ENCODE measurements at regions not wholly inside any gene's neighbourhood (a gene's known extent, or its start where the extent isn't known, plus 50 kb on each side); places are given as distances from the start of the nearest gene placed in this dataset.
"Not testable (repeated sequence)": the region's sequence is repeated elsewhere in the genome, so short reads cannot be mapped to it uniquely, and the experiment has no call there.

- DNase-seq = no peak
These were observed 464.5 kb downstream of the CSNK1G3 start for GRCh38 chr5:123976379-123977033.

- DNase-seq = not testable (repeated sequence)
These were observed 463.5 kb downstream of the CSNK1G3 start for GRCh38 chr5:123975521-123975920.

DNA sequence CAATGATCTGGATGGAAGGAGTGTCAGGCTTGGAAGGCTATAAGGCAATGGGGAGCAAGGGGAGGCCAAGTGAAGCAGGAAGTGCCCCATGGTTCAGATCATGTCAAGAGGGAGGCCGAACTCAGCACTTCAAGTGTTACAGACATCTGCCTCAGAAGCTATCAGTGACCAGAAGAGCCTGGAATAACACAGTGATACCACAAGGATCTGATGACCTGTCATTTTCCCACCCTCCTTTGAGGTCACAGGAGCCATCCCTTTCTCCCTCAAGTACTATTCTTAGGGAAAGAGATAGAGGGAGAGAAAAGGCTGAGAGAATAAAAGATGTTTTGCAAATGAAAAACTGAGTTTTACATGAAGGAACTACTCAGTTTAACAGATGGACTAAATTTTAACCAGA is 454.8 kb downstream of the CSNK1G3 start:
- no peak for DNase-seq

- no peak for DNase-seq
These were observed 453.6 kb downstream of the CSNK1G3 start for GRCh38 chr5:123965626-123966025.

- no peak for DNase-seq
These were observed 452.9 kb downstream of the CSNK1G3 start for GRCh38 chr5:123964884-123965283.

DNA sequence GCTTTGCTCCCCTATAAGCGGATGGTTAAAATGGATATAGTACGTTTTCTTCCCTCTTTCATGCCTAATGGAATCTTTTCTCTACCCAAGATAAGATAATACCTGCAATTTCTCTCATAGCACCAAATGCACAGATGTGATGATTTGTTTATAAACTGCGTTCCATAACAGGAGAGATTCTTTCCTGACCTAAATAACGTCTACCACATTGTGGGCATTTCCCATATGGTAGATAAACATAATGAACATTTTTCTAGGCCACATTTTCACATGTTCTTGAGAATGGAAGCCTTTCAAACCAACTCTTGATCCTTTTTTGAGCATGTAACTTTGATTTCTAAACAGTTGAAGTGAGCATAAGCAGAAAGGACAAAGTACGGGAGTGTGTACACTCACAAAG is 448.5 kb downstream of the CSNK1G3 start:
- DNase-seq = no peak

- DNase-seq = no peak
These were observed 439.6 kb downstream of the CSNK1G3 start for GRCh38 chr5:123951582-123951977.

DNA sequence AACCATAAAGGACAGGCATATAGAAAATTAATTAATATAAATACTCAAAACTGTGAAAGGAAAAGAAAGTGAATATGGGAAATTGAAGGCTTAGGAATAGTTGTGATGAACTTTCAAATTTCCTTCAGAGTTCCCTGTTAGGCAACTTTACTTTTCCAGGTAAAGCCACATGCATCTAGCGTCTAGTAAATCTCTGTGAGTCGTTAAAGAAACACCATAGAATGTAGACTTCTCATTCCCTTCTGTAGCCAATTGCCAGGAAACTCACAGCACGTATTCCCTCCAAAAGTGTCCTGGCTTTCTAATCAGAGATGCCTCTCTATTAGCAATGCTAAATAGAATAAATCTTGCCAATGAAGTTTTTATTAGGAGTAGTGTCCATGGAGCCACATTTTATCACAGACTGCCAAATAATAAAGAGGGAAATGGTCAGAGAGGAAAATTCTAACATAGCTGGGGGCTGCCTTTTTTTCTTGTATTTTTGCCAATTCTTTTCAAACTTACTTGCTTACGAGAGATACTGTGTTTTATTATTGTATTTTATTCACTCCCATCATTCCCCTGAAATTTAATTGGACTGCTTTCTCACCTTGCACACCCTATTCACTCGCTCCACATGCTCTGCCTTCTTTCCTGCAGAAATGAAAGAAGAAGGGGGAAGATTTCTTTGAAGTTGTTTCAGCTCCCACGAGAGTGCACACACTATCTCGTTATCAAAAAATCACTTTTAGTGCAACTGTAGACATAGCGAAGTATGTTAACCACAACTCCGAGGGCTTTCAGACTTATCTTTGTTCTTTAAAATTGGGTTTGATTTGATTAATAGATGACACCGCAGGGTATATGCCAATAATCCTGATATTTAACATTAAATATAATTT is 439.0 kb downstream of the CSNK1G3 start:
- DNase-seq = no peak

DNA sequence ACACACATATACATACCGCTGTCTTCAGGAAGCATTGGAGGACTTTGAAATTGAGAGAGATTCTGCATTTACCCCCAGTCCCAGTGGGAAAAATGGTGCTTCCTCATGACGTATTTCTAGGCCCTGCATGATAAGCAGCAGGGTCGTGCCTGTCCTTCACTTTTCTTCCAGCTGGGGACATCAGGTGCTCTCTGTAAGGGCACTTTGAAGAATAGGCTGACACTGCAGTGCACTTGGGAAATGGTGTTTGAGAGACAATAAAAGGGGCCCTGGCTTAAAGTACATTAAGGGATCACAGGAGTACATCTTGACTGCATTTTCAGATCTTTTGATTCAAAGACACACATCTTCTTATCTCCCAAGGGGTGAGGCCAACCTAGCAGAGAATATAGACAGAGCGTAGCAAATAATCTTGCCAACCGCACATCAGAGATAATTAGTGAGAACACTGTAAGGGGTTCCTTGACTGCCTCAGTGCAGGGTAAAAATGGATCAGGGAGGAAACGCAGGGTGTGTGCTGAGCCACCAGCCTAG is 437.9 kb downstream of the CSNK1G3 start:
- no peak for DNase-seq

DNA sequence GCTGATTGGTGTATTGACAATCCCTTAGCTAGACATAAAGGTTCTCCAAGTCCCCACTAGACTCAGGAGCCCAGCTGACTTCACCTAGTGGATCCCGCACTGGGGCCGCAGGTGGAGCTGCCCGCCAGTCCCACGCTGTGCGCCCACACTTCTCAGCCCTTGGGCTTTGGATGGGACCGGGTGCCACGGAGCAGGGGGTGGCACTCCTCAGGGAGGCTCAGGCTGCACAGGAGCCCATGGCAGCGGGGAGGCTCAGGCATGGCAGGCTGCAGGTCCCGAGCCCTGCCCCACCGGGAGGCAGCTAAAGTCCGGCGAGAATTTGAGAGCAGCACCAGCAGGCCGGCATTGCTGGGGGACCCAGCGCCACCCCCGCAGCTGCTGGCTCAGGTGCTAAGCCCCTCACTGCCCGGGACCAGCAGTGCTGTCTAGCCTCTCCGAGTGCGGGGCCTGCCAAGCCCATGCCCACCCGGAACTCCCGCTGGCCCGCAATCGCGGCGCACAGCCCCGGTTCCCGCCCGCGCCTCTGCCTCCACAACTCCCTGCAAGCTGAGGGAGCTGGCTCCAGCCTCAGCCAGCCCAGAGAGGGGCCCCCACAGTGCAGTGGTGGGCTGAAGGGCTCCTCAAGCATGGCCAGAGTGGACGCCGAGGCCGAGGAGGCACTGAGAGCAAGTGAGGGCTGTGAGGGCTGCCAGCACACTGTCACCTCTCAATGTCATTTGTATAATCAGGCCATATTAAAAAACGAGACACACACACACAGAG is 437.2 kb downstream of the CSNK1G3 start:
- DNase-seq = no peak

- DNase-seq = no peak
These were observed 435.8 kb downstream of the CSNK1G3 start for GRCh38 chr5:123947797-123948196.

DNA sequence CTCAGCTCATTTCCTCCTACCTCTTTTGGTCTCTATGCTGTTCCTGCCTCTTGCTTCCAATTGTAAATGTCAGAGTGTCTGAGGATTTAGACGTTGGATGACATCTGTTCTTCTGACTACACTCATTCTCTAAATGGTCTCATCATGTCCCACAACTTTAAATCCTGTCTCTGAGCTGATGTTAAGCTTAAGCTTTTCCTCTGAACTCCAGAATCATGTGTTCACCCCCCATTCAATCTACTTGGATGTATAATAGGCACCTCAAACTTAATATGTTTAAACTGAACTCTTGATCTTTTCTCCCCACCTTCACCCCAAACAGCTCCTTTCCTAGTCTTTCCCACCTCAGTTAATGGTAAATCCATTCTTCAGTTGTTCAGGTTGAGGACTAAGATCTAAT is 433.6 kb downstream of the CSNK1G3 start:
- no peak for DNase-seq

GRCh38 chr5:123943151-123943550 is 431.2 kb downstream of the CSNK1G3 start:
- DNase-seq = no peak

GRCh38 chr5:123940416-123940815 is 428.4 kb downstream of the CSNK1G3 start:
- no peak for DNase-seq

DNA sequence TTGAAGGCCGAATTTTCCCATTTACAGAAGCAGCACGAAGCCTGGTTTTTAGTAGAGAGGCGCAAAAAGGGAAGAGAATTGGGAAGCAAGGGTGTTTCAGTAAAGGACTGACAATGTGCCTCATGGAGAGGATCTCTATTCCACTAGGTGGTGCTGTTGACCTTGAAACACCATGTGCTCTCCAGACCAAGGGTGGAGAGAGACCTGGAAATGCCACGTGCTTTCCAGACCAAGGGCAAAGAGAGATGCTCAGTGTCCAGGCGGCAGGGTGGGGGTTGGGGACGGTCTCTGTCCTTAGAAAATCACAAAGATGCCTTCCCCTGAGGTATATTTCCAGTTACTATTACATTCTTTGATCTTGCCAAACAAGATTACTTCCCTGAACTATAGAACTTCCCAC is 425.3 kb downstream of the CSNK1G3 start:
- peak; percentile 45 for DNase-seq

- DNase-seq = no peak
These were observed 424.6 kb downstream of the CSNK1G3 start for GRCh38 chr5:123936548-123936947.

DNA sequence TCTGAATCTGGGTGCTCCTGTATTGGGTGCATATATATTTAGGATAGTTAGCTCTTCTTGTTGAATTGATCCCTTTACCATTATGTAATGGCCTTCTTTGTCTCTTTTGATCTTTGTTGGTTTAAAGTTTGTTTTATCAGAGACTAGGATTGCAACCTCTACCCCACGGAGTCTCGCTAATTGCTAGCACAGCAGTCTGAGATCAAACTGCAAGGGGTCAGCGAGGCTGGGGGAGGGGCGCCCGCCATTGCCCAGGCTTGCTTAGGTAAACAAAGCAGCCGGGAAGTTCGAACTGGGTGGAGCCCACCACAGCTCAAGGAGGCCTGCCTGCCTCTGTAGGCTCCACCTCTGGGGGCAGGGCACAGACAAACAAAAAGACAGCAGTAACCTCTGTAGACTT is 421.8 kb downstream of the CSNK1G3 start:
- not testable (repeated sequence) for DNase-seq

DNA sequence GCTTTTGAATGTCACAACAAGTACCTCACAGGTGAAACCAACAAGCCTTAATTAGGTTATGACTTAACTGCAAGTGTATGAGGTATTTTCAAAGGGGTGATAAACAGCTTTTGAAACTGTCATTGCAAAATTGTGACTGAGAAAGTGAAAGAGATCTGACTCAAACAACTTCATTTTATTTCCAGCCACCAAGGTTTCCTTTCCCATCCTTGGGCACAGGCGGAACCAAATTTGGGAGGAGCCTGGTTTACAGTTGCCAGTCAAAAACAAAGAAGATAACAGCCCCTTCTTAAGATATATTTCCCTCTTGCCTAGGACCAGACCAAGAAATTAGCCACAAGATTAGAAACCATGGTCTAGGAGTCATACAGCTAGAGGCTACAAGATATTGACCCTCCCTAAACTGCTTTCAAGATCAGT is 417.1 kb downstream of the CSNK1G3 start:
- no peak for DNase-seq

DNA sequence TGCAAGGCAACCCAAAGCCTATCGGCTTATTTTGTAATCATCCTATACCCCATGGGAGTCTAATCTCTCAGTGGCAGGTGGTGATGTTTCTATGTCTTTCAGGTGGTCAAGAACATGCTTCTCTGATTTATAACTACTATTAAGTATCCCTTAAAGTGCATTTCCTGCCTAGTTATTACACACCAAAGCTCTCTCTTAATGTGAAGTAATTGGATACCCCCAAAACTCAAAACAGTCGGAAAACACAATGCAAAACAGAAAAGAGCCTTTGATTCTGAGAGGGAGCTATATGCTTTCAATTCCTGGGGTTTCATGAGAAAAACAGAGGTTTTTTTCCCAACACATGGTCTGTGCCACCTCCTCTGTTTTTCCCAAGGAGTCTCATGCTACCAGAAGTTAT is 416.4 kb downstream of the CSNK1G3 start:
- DNase-seq = no peak

DNA sequence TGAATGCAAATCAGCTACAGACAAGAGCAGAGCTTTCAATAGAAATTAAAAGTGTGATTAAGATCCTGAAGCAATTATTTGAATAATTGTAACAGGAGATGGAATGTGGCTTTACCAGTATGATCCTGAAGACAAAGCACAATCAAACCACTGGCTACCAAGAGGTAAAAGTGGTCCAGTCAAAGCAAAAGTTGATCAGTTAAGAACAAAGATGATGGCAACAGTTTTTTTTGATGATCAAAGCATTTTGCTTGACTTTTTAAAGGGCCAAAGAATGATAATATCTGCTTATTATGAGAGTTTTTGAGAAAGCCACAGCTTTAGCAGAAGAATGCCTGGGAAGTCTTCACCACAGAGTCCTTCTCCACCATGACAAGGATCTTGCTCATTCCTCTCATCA is 409.2 kb downstream of the CSNK1G3 start:
- DNase-seq = no peak

DNA sequence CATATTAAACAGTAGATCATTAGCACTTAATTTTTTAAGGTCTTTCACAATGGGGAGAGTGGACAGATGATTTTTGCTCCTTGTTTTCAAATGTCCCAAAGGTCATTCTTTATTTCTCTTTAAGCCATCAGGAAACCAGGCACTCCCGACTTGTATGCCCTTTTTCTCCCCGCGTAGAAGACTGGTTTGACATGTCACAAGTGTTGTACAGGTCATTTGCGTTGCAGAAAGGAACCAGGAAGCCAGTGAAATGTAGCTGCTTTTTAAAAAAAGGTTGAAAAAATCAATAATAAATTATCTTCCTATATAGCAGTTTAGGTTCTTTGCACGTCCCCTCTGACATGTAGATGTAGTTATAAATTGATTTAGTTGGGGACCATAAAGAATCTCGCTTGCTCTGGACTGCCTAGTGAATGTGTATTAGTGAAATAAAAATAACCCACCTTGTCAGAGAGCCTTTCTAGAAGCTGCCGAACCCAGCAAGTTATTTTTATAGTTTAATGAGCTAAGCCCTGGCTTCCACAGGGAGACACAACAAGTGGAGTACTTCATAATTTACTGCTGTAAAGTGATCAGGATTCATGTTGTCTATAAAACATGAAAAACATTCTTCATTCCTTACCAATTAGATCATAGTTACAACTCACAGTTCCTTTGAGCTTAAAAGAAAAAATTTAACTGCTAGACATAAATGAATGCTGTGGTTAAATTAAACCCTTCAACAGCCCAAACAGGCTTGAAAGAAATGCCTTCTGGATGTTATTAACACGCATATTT is 404.6 kb downstream of the CSNK1G3 start:
- no peak for DNase-seq

- DNase-seq = no peak
These were observed 402.4 kb downstream of the CSNK1G3 start for GRCh38 chr5:123914333-123914732.

GRCh38 chr5:123907349-123907748 is 395.4 kb downstream of the CSNK1G3 start:
- no peak for DNase-seq

Data from NCI-H2081 treated with DMSO at 0.1 percent for 48 hours (cell line).